Small intestine (tissue), 7 donors: ENCODE measurements at regions not wholly inside any gene's neighbourhood (a gene's known extent, or its start where the extent isn't known, plus 50 kb on each side); places are given as distances from the start of the nearest gene placed in this dataset.

ENCODE experiments used
- DNase-seq, 2 donors: peaks; one replicate each; pipeline versions ENCODE4 v3.0.0 to v3.0.0-alpha.2; 2013
- FAIRE-seq: peaks from 2 replicates; lab custom pipeline; 2012; peaks lifted over from hg19 to GRCh38; lab: Jason Lieb, UNC
- H3K27ac ChIP-seq, 3 donors: one replicate each; pipeline ENCODE4 v1.5.1; 2013; ENCODE audit warnings: low read length in 2 of 3, mild to moderate bottlenecking in 2 of 3, control low read depth in 1 of 3, inconsistent platforms in 1 of 3, low read depth in 1 of 3, moderate library complexity in 1 of 3
- H3K27me3 ChIP-seq, 3 donors: one replicate each; pipeline ENCODE4 v1.6.1; 2013; ENCODE audit warnings: low read length in 3 of 3, inconsistent platforms in 1 of 3; ENCODE audit not compliant: control insufficient read depth in 3 of 3, insufficient read depth in 3 of 3
- H3K36me3 ChIP-seq, 3 donors: one replicate each; pipeline ENCODE4 v1.6.1; 2013; ENCODE audit warnings: low read length in 3 of 3, inconsistent platforms in 1 of 3, low read depth in 1 of 3, mild to moderate bottlenecking in 1 of 3, moderate library complexity in 1 of 3; ENCODE audit not compliant: control insufficient read depth in 3 of 3, insufficient read depth in 2 of 3
- H3K4me1 ChIP-seq, 3 donors: one replicate each; pipeline ENCODE4 v1.6.1; 2013; ENCODE audit warnings: low read length in 2 of 3, inconsistent platforms in 1 of 3, low read depth in 1 of 3, mild to moderate bottlenecking in 1 of 3, moderate library complexity in 1 of 3; ENCODE audit not compliant: control insufficient read depth in 3 of 3, insufficient read depth in 2 of 3
- H3K4me3 ChIP-seq, 3 donors: one replicate each; pipeline ENCODE4 v1.5.1; 2013; ENCODE audit warnings: low read length in 3 of 3, control low read depth in 1 of 3, inconsistent platforms in 1 of 3, low read depth in 1 of 3, mild to moderate bottlenecking in 1 of 3, moderate library complexity in 1 of 3
- H3K9me3 ChIP-seq, 2 donors: one replicate each; pipeline ENCODE4 v1.6.1; 2013; ENCODE audit warnings: low read depth in 1 of 2, low read length in 1 of 2; ENCODE audit not compliant: control insufficient read depth in 2 of 2, insufficient read depth in 1 of 2
- WGBS, 3 donors: extraction: QIAGEN DNeasy Blood & Tissue Kit; methylation state at CpG; one replicate each; pipeline ENCODE4 v1.1.7; 2013; 5-methylcytosine and 5-hydroxymethylcytosine counted together
- donor health status: healthy with polysubstance abuse.
- donor health status: control.
- donor health status: control.
- donor health status: Bipolar disorder and iron deficiency.
- donor health status: healthy.

DNA sequence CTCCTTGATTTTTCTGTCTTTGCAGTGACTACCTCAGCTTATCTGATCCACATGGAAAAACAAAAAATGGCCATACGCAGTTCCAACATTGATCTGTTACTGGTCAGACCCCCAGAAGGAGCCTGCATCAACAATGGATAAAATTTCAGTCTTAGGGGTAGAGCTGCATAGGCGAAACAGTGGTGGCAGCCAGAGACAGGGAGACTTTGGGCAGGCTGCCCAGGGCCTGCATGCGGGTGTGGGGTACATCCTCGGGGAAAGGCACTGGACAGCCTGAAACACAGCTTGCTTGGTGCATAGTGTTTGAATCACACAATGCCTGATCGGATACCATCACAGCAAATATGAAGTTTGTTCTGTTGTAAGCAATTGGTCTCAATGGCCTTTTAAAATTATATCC is 847.8 kb downstream of the QKI start:
- FAIRE-seq (no peak), DNase-seq (no peak)
- Histone ChIP-seq H3K36me3 (no peaks in the 10 kb centered on the region), H3K27ac (no peak overlapping the region), H3K9me3 (no peaks in the 10 kb centered on the region), H3K4me1 (no peaks in the 10 kb centered on the region), H3K4me3 (no peak overlapping the region), H3K27me3 (no peaks in the 10 kb centered on the region)
- WGBS, 3 donors, result 78 to 91% (median 85%) methylated on average over 5 of the region's 5 CpGs

DNA sequence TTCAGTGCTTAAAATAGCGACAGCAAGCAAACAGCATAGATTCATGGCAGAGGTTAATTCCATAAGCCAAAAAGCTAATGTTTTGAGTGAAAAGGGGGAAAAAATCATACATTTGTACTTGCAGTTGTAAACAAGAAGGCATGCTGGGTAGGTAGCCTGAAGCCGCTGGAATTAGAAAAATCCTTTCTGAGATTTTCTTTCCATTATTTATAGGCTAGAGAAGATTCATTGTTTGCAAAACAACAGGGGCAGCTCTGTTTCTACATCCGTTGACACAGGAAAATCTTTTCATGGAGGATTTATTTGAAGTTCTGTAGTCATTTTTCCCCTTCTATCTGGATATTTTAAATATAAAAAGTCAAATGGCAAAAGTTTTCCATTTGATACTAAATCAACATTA is 843.9 kb downstream of the QKI start:
- H3K27ac ChIP-seq, result no peak overlapping the region
- H3K27me3 ChIP-seq, result no peaks in the 10 kb centered on the region
- WGBS, 3 donors, result 60 to 71% (median 70%) methylated on average over 3 of the region's 3 CpGs
- DNase-seq (no peak), FAIRE-seq (no peak)
- no peaks in the 10 kb centered on the region for H3K9me3 ChIP-seq
- H3K36me3 ChIP-seq, result no peaks in the 10 kb centered on the region
- H3K4me1 ChIP-seq, result no peaks in the 10 kb centered on the region
- H3K4me3 ChIP-seq, result no peak overlapping the region

DNA sequence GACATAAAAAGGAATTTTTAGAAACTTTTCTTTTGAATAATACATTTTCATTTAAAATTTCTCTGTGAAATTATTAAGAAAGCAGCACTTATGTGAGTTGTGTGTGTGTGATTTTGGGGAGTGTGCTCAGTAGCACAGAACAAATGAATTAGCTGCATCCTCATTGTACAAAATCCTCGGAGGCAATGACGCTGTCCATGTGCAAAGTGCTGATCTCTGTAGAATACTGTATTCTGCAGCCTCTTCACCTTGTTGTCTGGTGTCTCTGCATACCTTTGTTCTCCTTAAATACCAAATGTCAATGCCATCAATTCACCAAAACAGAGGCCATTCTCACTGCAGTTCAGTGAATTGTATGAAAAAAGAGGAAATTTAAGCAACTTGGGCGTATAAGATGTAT is 838.4 kb downstream of the QKI start:
- H3K27ac ChIP-seq, result no peak overlapping the region
- 58 to 81% (median 63%) methylated on average over 3 of the region's 3 CpGs for WGBS, 3 donors
- DNase-seq (no peak), FAIRE-seq (no peak)
- no peak overlapping the region for H3K4me3 ChIP-seq
- H3K27me3 ChIP-seq, result no peaks in the 10 kb centered on the region
- H3K36me3 ChIP-seq, result no peaks in the 10 kb centered on the region
- peaks cover 0 to 2% of the 10 kb centered on the region in 2 donors for H3K9me3 ChIP-seq
- H3K4me1 ChIP-seq, result no peaks in the 10 kb centered on the region

DNA sequence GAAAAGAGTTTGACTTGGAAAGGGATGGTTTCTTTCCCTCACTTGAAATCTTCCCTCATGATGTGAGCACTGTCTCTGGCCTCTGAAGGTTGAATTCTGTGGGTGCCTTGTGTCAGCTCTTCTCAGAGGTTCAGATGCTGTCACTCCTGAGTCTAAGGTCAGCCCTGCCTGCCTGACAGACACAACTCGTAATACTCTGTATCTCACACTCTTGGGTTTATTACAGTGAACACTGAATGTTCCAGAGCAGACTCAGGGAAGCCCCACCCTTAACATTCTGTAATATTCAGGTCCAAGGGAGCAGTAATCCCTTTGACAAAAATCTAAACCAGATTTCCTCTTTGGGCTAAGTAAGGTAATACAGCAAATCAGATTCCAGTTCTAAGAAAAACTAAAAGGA is 837.8 kb downstream of the QKI start:
- no peak overlapping the region for H3K27ac ChIP-seq
- no peaks in the 10 kb centered on the region for H3K27me3 ChIP-seq
- FAIRE-seq (no peak), DNase-seq (no peak)
- no peaks in the 10 kb centered on the region for H3K4me1 ChIP-seq
- H3K4me3 ChIP-seq, result no peak overlapping the region
- 36 to 44% (median 39%) methylated on average over 1 of the region's 1 CpG for WGBS, 3 donors
- H3K9me3 ChIP-seq, result peaks cover 0 to 2% of the 10 kb centered on the region in 2 donors
- H3K36me3 ChIP-seq, result no peaks in the 10 kb centered on the region

DNA sequence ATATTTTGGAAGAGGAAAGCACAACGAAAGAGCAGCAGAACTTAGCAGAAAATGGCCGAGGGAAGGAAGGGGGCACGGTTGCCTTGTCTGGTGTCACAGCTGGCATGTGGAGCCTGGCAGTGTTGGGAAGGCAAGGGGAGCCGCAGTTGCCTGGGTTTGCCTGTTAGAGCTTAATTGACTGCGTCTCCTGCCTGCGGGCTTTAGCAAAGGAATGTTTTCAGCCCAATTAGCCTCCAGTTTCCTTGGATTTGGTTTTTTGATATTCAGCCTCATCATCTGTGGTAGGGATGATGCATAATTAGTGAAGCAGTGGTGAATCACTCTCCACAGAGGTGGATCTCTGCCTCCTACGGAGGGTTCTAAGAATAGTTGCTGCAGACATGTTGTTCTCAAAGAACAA is 832.6 kb downstream of the QKI start:
- DNase-seq, result no peak
- no peak overlapping the region for H3K27ac ChIP-seq
- H3K4me1 ChIP-seq, result no peaks in the 10 kb centered on the region
- peaks cover 0 to 4% of the 10 kb centered on the region in 2 donors for H3K9me3 ChIP-seq
- FAIRE-seq, result no peak
- no peak overlapping the region for H3K4me3 ChIP-seq
- no peaks in the 10 kb centered on the region for H3K36me3 ChIP-seq
- 79 to 86% (median 83%) methylated on average over 7 of the region's 7 CpGs for WGBS, 3 donors
- no peaks in the 10 kb centered on the region for H3K27me3 ChIP-seq

DNA sequence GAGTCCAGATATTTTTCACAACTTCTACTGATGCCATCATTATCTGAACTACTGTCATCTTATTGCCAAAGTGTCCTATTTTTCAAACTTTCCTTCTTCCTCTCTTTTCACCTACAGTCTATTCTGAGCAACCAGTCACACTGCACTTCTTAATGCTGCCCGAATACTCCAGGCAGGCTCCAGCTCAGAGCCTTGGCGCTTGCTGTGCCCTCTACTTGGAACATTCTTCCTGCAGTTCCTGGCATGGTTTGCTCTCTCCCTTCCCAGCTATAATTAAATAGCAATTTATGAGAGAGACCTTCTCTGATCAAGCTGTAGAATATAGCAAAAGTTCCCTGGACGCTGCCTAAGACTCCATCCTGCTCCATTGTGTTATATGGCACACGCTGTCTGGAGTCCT is 831.6 kb downstream of the QKI start:
- Histone ChIP-seq H3K9me3 (peaks cover 0 to 4% of the 10 kb centered on the region in 2 donors), H3K36me3 (no peaks in the 10 kb centered on the region), H3K27me3 (no peaks in the 10 kb centered on the region), H3K4me3 (no peak overlapping the region), H3K4me1 (no peaks in the 10 kb centered on the region), H3K27ac (no peak overlapping the region)
- no peak for FAIRE-seq
- WGBS, 3 donors, result 67 to 71% (median 68%) methylated on average over 4 of the region's 4 CpGs
- no peak for DNase-seq

DNA sequence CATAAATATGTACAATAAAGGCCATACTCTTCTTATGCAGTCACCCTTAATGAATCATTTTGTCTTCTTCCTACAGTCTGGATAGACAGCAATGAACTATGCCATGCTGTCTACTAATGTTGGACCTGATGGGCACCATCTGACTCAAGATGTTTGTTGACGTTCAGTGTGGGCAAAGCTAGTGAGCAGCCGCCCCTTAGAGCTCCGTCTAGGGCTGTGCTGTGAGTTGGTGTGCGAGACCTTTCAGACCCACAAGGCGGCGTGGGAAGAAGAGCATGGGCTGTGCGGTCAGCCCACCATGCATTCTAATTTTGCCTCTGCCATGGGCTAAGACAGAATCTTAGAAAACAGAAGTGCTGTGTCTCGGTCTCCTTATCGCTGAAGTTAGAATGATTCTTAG is 829.4 kb downstream of the QKI start:
- Histone ChIP-seq H3K27ac (no peak overlapping the region), H3K4me3 (no peak overlapping the region), H3K4me1 (no peaks in the 10 kb centered on the region), H3K36me3 (no peaks in the 10 kb centered on the region), H3K9me3 (peaks cover 0 to 7% of the 10 kb centered on the region in 2 donors), H3K27me3 (no peaks in the 10 kb centered on the region)
- DNase-seq (no peak), FAIRE-seq (no peak)
- WGBS, 3 donors, result 92 to 97% (median 96%) methylated on average over 9 of the region's 9 CpGs

DNA sequence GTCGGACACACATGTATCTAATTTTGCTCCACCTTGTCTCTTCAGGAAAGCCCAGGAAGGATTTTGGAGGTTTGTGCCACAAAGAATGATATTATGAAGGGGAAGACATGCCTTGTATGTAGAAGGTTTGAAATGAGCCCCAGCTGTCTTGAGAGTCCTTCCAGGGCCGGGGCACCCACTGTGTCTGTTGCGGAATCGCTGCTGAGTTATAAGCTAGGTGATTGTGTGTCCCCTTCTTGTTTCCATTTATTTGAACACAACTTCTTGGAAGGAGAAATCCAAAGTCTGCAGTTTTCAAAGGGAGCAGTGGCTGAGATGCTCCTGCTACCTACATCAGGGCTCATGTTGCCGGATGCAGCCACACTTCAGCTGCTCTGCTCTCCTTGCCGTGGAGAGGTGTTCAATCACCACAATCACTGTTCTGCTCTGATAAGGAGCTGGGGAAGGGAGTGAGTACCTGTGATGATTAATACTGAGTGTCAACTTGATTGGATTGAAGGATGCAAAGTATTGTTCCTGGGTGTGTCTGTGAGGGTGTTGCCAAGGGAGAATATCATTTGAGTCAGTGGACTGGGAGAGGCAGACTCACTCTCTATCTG is 828.6 kb downstream of the QKI start:
- Histone ChIP-seq H3K27ac (no peak overlapping the region), H3K9me3 (peaks cover 0 to 7% of the 10 kb centered on the region in 2 donors), H3K4me1 (no peaks in the 10 kb centered on the region), H3K27me3 (no peaks in the 10 kb centered on the region), H3K4me3 (no peak overlapping the region), H3K36me3 (no peaks in the 10 kb centered on the region)
- 63 to 74% (median 66%) methylated on average over 6 of the region's 6 CpGs for WGBS, 3 donors
- FAIRE-seq, result no peak
- no peak for DNase-seq

DNA sequence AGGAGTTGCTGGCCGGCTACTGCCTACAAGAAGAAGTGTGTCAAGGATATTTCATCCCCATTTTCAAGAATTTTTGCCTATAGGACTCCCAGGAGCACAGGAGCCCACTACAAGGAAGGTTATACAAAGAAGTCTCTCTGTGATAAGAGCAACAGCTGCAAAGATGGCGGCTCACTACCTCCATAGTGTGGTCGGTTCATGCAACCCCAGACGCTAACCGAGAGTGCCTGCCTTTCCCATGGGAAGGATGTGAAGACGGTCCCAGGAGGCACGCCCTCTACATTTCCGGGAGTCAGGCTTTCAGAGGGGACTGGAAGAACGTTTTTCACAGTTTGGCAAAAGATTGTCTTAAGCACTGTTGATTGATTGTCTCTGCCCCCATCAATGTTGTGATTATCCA is 816.3 kb downstream of the QKI start:
- H3K9me3 ChIP-seq, result peaks cover 0 to 2% of the 10 kb centered on the region in 2 donors
- FAIRE-seq, result no peak
- 84 to 86% (median 85%) methylated on average over 9 of the region's 9 CpGs for WGBS, 3 donors

More for the DNA sequence above, 816.3 kb downstream of the QKI start:
- Histone ChIP-seq H3K27ac (no peak overlapping the region), H3K4me1 (no peaks in the 10 kb centered on the region), H3K36me3 (no peaks in the 10 kb centered on the region), H3K4me3 (no peak overlapping the region), H3K27me3 (no peaks in the 10 kb centered on the region)
- DNase-seq, result no peak
